Karpas-422 (cell line): ENCODE measurements at regions not wholly inside any gene's neighbourhood (a gene's known extent, or its start where the extent isn't known, plus 50 kb on each side); places are given as distances from the start of the nearest gene placed in this dataset.

ENCODE experiments used
- DNase-seq: peaks from one replicate; pipeline ENCODE4 v3.0.0-alpha.2; 2015
- H2AFZ ChIP-seq: fragments of 200-600 bp; sonication (generic); 2 replicates; pipeline ENCODE4 v1.6.1; 2014; ENCODE audit warnings: antibody characterized with exemption, low read length, mixed read lengths
- H3K27ac ChIP-seq: fragments of 200-600 bp; sonication (generic); 2 replicates; pipeline ENCODE4 v1.5.1; 2014; ENCODE audit warnings: mild to moderate bottlenecking, low read length, moderate library complexity
- H3K27me3 ChIP-seq: fragments of 200-600 bp; sonication (generic); 2 replicates; pipeline ENCODE4 v1.6.1; 2014; ENCODE audit warnings: low read length, mixed read lengths
- H3K36me3 ChIP-seq: fragments of 200-600 bp; sonication (generic); 2 replicates; pipeline ENCODE4 v1.6.1; 2014; ENCODE audit warnings: low read length, mixed read lengths; ENCODE audit not compliant: insufficient read depth
- H3K4me1 ChIP-seq: fragments of 200-600 bp; sonication (generic); 2 replicates; pipeline ENCODE4 v1.6.1; 2014; ENCODE audit warnings: mild to moderate bottlenecking, low read length, mixed read lengths
- H3K4me2 ChIP-seq: fragments of 200-600 bp; sonication (generic); 2 replicates; pipeline ENCODE4 v1.6.1; 2014; ENCODE audit warnings: low read length, low read depth, mild to moderate bottlenecking; ENCODE audit not compliant: poor library complexity, severe bottlenecking
- H3K4me3 ChIP-seq: fragments of 200-600 bp; sonication (generic); 2 replicates; pipeline ENCODE4 v1.5.1; 2014; ENCODE audit warnings: mild to moderate bottlenecking, antibody characterized with exemption, low read length, mixed read lengths
- H3K79me2 ChIP-seq: fragments of 200-600 bp; sonication (generic); 2 replicates; pipeline ENCODE4 v1.6.1; 2014; ENCODE audit warnings: mild to moderate bottlenecking, low read length, mixed read lengths
- H3K9ac ChIP-seq: fragments of 200-600 bp; sonication (generic); 2 replicates; pipeline ENCODE4 v1.6.0; 2014; ENCODE audit warnings: low read length
- H3K9me2 ChIP-seq: fragments of 200-600 bp; sonication (generic), shearing (Covaris generic); replicated peaks from 2 replicates; pipeline ENCODE4 v1.6.0; 2014; ENCODE audit warnings: mild to moderate bottlenecking, low read length, moderate library complexity; ENCODE audit not compliant: insufficient read depth
- H3K9me3 ChIP-seq: fragments of 300-700, 200-600 bp; sonication (generic); 2 replicates; pipeline ENCODE4 v1.6.1; 2014; ENCODE audit warnings: low read length, mixed read lengths
- H4K20me1 ChIP-seq: fragments of 200-600 bp; sonication (generic); 2 replicates; pipeline ENCODE4 v1.6.1; 2014; ENCODE audit warnings: mild to moderate bottlenecking, antibody characterized with exemption, low read length, low read depth; ENCODE audit not compliant: insufficient read depth

GRCh38 chr5:164498438-164498837, 993.0 kb downstream of the MAT2B start:
- H3K27me3 ChIP-seq, result no peaks in the 10 kb centered on the region
- no peak overlapping the region for H3K4me2 ChIP-seq
- H3K79me2 ChIP-seq, result no peaks in the 10 kb centered on the region
- H4K20me1 ChIP-seq, result no peaks in the 10 kb centered on the region
- no peaks in the 10 kb centered on the region for H3K9me2 ChIP-seq
- H3K4me3 ChIP-seq, result no peak overlapping the region
- no peaks in the 10 kb centered on the region for H3K36me3 ChIP-seq
- no peak overlapping the region for H3K9ac ChIP-seq
- no peak overlapping the region for H3K27ac ChIP-seq
- H3K9me3 ChIP-seq, result no peaks in the 10 kb centered on the region
- no peaks in the 10 kb centered on the region for H3K4me1 ChIP-seq
- no peak for DNase-seq
- no peak overlapping the region for H2AFZ ChIP-seq

GRCh38 chr5:164500856-164501255, 995.4 kb downstream of the MAT2B start:
- no peak overlapping the region for H3K4me2 ChIP-seq
- H3K27ac ChIP-seq, result no peak overlapping the region
- H3K9me3 ChIP-seq, result no peaks in the 10 kb centered on the region
- no peaks in the 10 kb centered on the region for H3K4me1 ChIP-seq
- H3K36me3 ChIP-seq, result no peaks in the 10 kb centered on the region
- H3K9ac ChIP-seq, result no peak overlapping the region
- H3K79me2 ChIP-seq, result no peaks in the 10 kb centered on the region
- H3K27me3 ChIP-seq, result no peaks in the 10 kb centered on the region
- H3K9me2 ChIP-seq, result no peaks in the 10 kb centered on the region
- no peaks in the 10 kb centered on the region for H4K20me1 ChIP-seq
- H2AFZ ChIP-seq, result no peak overlapping the region
- DNase-seq, result no peak
- H3K4me3 ChIP-seq, result no peak overlapping the region

DNA sequence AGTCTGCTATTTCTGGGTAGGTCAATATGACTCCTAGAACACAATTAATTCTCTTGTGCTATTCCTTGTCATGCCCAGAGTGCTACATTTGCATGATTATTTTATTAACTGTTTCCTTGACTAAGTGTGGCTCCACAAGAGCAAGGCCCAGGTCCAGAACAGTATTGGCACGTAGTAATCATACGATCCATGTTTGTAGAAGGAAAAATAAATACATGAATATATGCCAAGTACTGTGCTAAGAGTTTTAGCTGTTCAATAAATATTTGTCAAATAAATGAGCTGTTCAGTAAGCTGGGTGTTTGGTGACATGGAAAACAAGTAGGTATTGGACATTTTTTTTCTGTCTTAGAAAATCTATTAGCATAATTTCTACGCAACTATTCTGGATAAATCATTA, 995.9 kb downstream of the MAT2B start:
- H3K79me2 ChIP-seq, result no peaks in the 10 kb centered on the region
- no peaks in the 10 kb centered on the region for H3K4me1 ChIP-seq
- H3K27ac ChIP-seq, result no peak overlapping the region
- H3K4me2 ChIP-seq, result no peak overlapping the region
- H3K36me3 ChIP-seq, result no peaks in the 10 kb centered on the region
- H3K9ac ChIP-seq, result no peak overlapping the region
- H3K9me3 ChIP-seq, result no peaks in the 10 kb centered on the region
- no peaks in the 10 kb centered on the region for H4K20me1 ChIP-seq
- no peak overlapping the region for H2AFZ ChIP-seq
- no peaks in the 10 kb centered on the region for H3K27me3 ChIP-seq
- no peak overlapping the region for H3K4me3 ChIP-seq
- no peaks in the 10 kb centered on the region for H3K9me2 ChIP-seq
- no peak for DNase-seq

DNA sequence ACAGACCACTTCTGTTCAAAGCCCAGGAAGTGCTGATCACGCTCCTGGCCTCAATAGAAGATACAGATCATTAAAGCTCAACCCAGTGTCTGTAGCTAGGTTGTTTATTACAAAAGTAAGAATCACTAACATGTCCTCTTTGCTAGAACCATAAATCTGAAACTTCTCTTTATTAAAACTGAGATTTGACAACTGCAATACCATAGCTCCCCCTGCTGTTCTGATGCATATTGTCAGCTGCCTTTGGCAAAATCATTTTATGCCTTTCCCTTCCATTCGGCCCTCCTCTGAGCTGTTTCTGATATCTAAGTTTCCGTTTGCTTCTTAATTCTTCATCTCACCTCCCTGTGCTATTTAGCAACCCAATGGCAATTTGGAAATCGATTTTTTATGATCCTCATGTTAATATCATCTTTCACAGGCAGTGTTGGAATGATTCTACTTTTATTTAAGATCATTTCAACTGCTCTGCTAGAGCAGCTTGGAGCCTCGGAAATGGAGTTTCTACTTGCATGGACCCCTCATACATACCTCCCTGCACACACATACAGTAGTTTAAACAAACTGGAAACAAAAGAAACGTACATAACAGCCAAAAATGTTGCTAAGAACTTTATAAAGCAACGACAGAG, 998.8 kb downstream of the MAT2B start:
- H3K9me2 ChIP-seq, result no peaks in the 10 kb centered on the region
- H3K4me1 ChIP-seq, result no peaks in the 10 kb centered on the region
- no peak overlapping the region for H3K4me2 ChIP-seq
- DNase-seq, result peak; percentile 82
- H3K9me3 ChIP-seq, result no peaks in the 10 kb centered on the region
- H3K9ac ChIP-seq, result no peak overlapping the region
- H2AFZ ChIP-seq, result no peak overlapping the region
- no peak overlapping the region for H3K27ac ChIP-seq
- H4K20me1 ChIP-seq, result no peaks in the 10 kb centered on the region
- H3K36me3 ChIP-seq, result no peaks in the 10 kb centered on the region
- H3K79me2 ChIP-seq, result no peaks in the 10 kb centered on the region
- no peaks in the 10 kb centered on the region; the same call in 1 of the 2 replicates for H3K27me3 ChIP-seq
- H3K4me3 ChIP-seq, result no peak overlapping the region

DNA sequence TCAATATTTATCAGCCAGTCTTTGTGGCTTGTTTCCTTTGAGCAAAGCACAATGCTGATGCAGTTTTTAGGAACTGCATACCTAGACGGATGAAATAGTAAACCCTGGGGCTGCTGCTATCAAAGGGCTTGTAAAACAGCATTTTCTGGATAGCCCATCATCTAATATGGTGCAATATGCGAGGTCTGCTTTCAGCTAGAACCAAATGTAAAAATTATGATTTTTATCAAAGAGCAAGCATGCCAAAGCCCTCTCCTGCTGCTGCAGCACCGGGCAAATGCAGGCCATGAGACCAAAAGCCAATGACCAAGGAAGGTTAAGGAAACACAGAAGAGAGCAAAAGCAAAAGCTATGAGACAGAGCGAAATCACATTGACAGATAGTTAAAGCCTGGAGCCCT, 1000.4 kb downstream of the MAT2B start:
- no peaks in the 10 kb centered on the region for H3K36me3 ChIP-seq
- H3K9ac ChIP-seq, result no peak overlapping the region
- no peak overlapping the region for H3K4me3 ChIP-seq
- H3K9me3 ChIP-seq, result no peaks in the 10 kb centered on the region
- H3K27ac ChIP-seq, result no peak overlapping the region
- H4K20me1 ChIP-seq, result no peaks in the 10 kb centered on the region
- DNase-seq, result no peak
- H2AFZ ChIP-seq, result no peak overlapping the region
- H3K9me2 ChIP-seq, result no peaks in the 10 kb centered on the region
- H3K27me3 ChIP-seq, result no peaks in the 10 kb centered on the region; the same call in 1 of the 2 replicates
- no peak overlapping the region for H3K4me2 ChIP-seq
- no peaks in the 10 kb centered on the region for H3K4me1 ChIP-seq
- H3K79me2 ChIP-seq, result no peaks in the 10 kb centered on the region

DNA sequence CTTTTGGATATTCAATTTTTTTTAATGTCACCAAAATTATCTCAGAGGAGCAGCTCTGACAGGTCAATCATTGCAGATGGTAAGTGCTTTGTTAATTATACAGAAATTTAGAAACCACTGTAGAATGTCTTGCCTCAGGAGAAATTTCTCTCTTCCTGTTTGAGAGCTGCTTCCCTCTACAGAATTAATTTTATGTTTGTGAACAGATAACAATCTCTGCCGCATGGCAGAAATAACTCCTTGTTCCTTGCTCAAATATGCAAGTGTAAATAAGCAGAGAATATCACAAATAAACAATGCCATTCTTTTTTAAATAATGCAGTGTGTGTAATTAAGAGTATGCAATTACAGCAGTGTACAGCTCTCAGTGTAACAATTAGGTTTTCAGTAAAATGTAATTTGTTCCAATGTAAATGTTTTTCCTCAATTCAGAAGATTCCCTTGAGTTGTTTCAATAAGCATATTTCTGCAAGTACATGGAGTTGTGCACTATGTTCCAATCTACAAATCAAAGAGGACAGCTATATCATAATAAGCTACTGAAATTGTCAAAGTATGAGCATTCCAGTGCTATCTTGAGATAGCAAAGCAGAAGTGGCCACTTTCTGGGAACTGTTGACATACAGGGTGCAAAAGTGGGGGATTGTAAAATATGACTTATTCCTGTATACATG, 1012.8 kb downstream of the MAT2B start:
- Histone ChIP-seq H3K9me3 (peaks cover 2% of the 10 kb centered on the region; the same call in 1 of the 2 replicates), H3K79me2 (no peaks in the 10 kb centered on the region), H3K27ac (no peak overlapping the region), H3K36me3 (no peaks in the 10 kb centered on the region), H3K9me2 (no peaks in the 10 kb centered on the region), H3K4me2 (no peak overlapping the region), H3K4me3 (no peak overlapping the region), H3K4me1 (no peaks in the 10 kb centered on the region), H3K27me3 (no peaks in the 10 kb centered on the region), H2AFZ (no peak overlapping the region), H4K20me1 (no peaks in the 10 kb centered on the region), H3K9ac (no peak overlapping the region)
- no peak for DNase-seq

GRCh38 chr5:164518741-164519080, 1013.3 kb downstream of the MAT2B start:
- no peak overlapping the region for H2AFZ ChIP-seq
- H3K4me2 ChIP-seq, result no peak overlapping the region
- no peak overlapping the region for H3K27ac ChIP-seq
- H4K20me1 ChIP-seq, result no peaks in the 10 kb centered on the region
- H3K79me2 ChIP-seq, result no peaks in the 10 kb centered on the region
- peaks cover 2% of the 10 kb centered on the region; the same call in 1 of the 2 replicates for H3K9me3 ChIP-seq
- no peaks in the 10 kb centered on the region for H3K9me2 ChIP-seq
- H3K4me1 ChIP-seq, result no peaks in the 10 kb centered on the region
- H3K9ac ChIP-seq, result no peak overlapping the region
- no peaks in the 10 kb centered on the region for H3K27me3 ChIP-seq
- no peaks in the 10 kb centered on the region for H3K36me3 ChIP-seq
- no peak for DNase-seq
- H3K4me3 ChIP-seq, result no peak overlapping the region

DNA sequence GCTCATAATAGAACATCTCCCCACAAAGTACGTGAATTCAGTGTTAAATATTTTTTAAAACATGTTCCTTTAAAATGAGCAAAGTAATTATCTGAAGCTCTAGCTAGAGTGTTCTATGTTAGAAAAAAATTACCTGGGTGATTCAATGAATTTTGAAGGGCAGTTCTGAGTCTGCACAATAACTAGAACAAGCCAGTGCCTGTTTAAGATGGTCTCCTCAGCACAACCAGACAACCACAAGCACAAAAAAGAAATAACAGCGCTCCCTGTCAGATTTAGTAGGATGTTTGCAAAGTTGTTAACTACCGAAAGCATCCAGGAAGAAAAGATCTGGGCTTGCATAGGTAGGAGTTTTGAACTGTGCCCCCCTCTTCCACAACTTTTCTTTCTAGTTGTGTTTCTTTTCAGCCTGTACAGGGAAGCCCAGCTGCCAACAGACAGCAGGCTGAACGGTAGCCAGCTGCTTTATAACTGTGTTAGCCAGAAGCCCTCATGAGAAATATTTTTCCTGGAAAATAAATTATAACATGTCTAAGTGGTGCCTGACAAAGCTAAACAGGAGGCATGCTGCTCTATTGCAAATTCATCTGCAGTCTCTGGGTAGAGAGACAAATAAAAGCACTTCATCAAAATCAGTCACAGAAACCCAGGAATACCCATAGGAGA, 1026.9 kb downstream of the MAT2B start:
- H3K9me3 ChIP-seq, result 0 out of 2 replicates have a peak, but pooled peaks cover 3% of the 10 kb centered on the region
- no peak overlapping the region for H2AFZ ChIP-seq
- H3K79me2 ChIP-seq, result no peaks in the 10 kb centered on the region
- H3K36me3 ChIP-seq, result no peaks in the 10 kb centered on the region
- H3K27me3 ChIP-seq, result no peaks in the 10 kb centered on the region
- no peak overlapping the region for H3K4me3 ChIP-seq
- DNase-seq, result no peak
- H3K9me2 ChIP-seq, result no peaks in the 10 kb centered on the region
- no peak overlapping the region for H3K4me2 ChIP-seq
- H3K9ac ChIP-seq, result no peak overlapping the region
- H3K27ac ChIP-seq, result no peak overlapping the region
- H3K4me1 ChIP-seq, result no peaks in the 10 kb centered on the region
- no peaks in the 10 kb centered on the region for H4K20me1 ChIP-seq
